Uterus (tissue), 2 donors: ENCODE measurements at regions not wholly inside any gene's neighbourhood (a gene's known extent, or its start where the extent isn't known, plus 50 kb on each side); places are given as distances from the start of the nearest gene placed in this dataset.

Source experiments
- CTCF ChIP-seq, 4 experiments: fragments of 200-600 bp in 2 of 4; fragments of 450-650 bp in 2 of 4; sonication (generic) in 2 of 4; IDR thresholded peaks; one replicate each; pipeline ENCODE4 v1.5.1; 2016 to 2019; ENCODE audit warnings: antibody characterized with exemption in 4 of 4, mild to moderate bottlenecking in 2 of 4, moderate library complexity in 1 of 4
- POLR2A ChIP-seq, 2 donors: fragments of 450-650 bp; IDR thresholded peaks; one replicate each; pipeline ENCODE4 v1.6.1; 2016; ENCODE audit warnings: antibody characterized with exemption in 2 of 2, mild to moderate bottlenecking in 1 of 2, moderate library complexity in 1 of 2

- TF ChIP-seq CTCF (IDR thresholded peaks at IDR 0.05) (no peak), POLR2A (IDR thresholded peaks at IDR 0.05) (no peak)
Measured at GRCh38 chr1:80349218-80349617, 1342.7 kb upstream of the ADGRL4 start.
